PC-3 (cell line): ENCODE measurements at regions not wholly inside any gene's neighbourhood (a gene's known extent, or its start where the extent isn't known, plus 50 kb on each side); places are given as distances from the start of the nearest gene placed in this dataset.

Experiments
- ATAC-seq: fragments of 200-7000 bp; cut with Tn5 transposase; 2 replicates; pipeline ENCODE4 v1.9.1; 2020; ENCODE audit warnings: mild to moderate bottlenecking, moderate library complexity
- BruUV-seq: library from RNA; stranded (reverse); fragments of 400-500 nt; replicated peaks from 2 replicates; lab custom pipeline; 2021; lab: Mats Ljungman, UMichigan
- CTCF ChIA-PET: fragments of 300-600 bp; sonication (Branson Sonifier 250); formaldehyde crosslinking; loops from one replicate; lab custom pipeline; 2022; ENCODE audit warnings: antibody characterized with exemption; lab: Charles Lee
- POLR2A ChIA-PET: fragments of 300-600 bp; sonication (Branson Sonifier 250); formaldehyde crosslinking; loops from one replicate; lab custom pipeline; 2022; ENCODE audit warnings: antibody characterized with exemption; ENCODE audit not compliant: unreplicated experiment; lab: Charles Lee
- DNase-seq: peaks from one replicate; pipeline ENCODE4 v3.0.0-alpha.2; 2015
- H2AFZ ChIP-seq: fragments of 300-600 bp; sonication (generic); 2 replicates; pipeline ENCODE4 v1.6.0; 2016; ENCODE audit warnings: antibody characterized with exemption, low read length
- H3F3A ChIP-seq: fragments of 300-600 bp; sonication (generic); one replicate; pipeline ENCODE4 v1.6.0; 2017; ENCODE audit warnings: antibody characterized with exemption, low read length, control low read depth, mild to moderate bottlenecking; ENCODE audit not compliant: unreplicated experiment
- H3K27ac ChIP-seq: fragments of 300-600 bp; sonication (generic); 2 replicates; pipeline ENCODE4 v1.5.1; 2016; ENCODE audit warnings: mild to moderate bottlenecking, low read length
- H3K27me3 ChIP-seq: fragments of 300-600 bp; sonication (generic); 2 replicates; pipeline ENCODE4 v1.6.1; 2016; ENCODE audit warnings: low read length, mixed read lengths
- H3K36me3 ChIP-seq: fragments of 300-600 bp; sonication (generic); 2 replicates; pipeline ENCODE4 v1.6.1; 2016; ENCODE audit warnings: low read depth, mixed run types, low read length, mixed read lengths
- H3K4me1 ChIP-seq: fragments of 300-600 bp; sonication (generic); 2 replicates; pipeline ENCODE4 v1.5.1; 2016; ENCODE audit warnings: low read length; ENCODE audit not compliant: insufficient read depth
- H3K4me2 ChIP-seq: fragments of 300-600 bp; sonication (generic); 2 replicates; pipeline ENCODE4 v1.6.0; 2016; ENCODE audit warnings: low read length
- H3K4me3 ChIP-seq: fragments of 300-600 bp; sonication (generic); 2 replicates; pipeline ENCODE4 v1.5.1; 2016; ENCODE audit warnings: mild to moderate bottlenecking, low read length, mixed read lengths
- H3K79me2 ChIP-seq: fragments of 300-600 bp; sonication (generic); 2 replicates; pipeline ENCODE4 v1.6.1; 2017; ENCODE audit warnings: low read length, mixed read lengths
- H3K9ac ChIP-seq: fragments of 300-600 bp; sonication (generic); 2 replicates; pipeline ENCODE4 v1.6.0; 2016; ENCODE audit warnings: mild to moderate bottlenecking, low read length
- H3K9me2 ChIP-seq: fragments of 300-600 bp; sonication (generic); replicated peaks from 2 replicates; pipeline ENCODE4 v1.6.1; 2016; ENCODE audit warnings: mixed run types, low read length, mixed read lengths
- H3K9me3 ChIP-seq: fragments of 300-600 bp; sonication (generic); 2 replicates; pipeline ENCODE4 v1.6.1; 2016; ENCODE audit warnings: low read length, mixed read lengths
- H4K20me1 ChIP-seq: fragments of 300-600 bp; sonication (generic); 2 replicates; pipeline ENCODE4 v1.6.1; 2016; ENCODE audit warnings: low read length, mixed read lengths
- CTCF ChIP-seq: fragments of 300-600 bp; sonication (generic); conservative IDR thresholded peaks from 2 replicates; pipeline ENCODE4 v1.5.1; 2017; ENCODE audit warnings: antibody characterized with exemption, low read depth, mild to moderate bottlenecking, low read length
- EZH2 ChIP-seq: fragments of 300-600 bp; sonication (generic); IDR thresholded peaks from one replicate; pipeline ENCODE4 v1.6.1; 2017; ENCODE audit warnings: antibody characterized with exemption, mild to moderate bottlenecking, low read length; ENCODE audit not compliant: unreplicated experiment
- EZH2phosphoT487 ChIP-seq: fragments of 300-600 bp; sonication (generic); IDR thresholded peaks from 2 replicates; pipeline ENCODE4 v1.6.1; 2018; ENCODE audit warnings: mild to moderate bottlenecking, antibody characterized with exemption, low read length, borderline replicate concordance
- intact Hi-C: fragments of 100-400 bp; cut with micrococcal nuclease; formaldehyde crosslinking; loops from 2 replicates; pipeline ENCODE4 v1.9.0; 2023

DNA sequence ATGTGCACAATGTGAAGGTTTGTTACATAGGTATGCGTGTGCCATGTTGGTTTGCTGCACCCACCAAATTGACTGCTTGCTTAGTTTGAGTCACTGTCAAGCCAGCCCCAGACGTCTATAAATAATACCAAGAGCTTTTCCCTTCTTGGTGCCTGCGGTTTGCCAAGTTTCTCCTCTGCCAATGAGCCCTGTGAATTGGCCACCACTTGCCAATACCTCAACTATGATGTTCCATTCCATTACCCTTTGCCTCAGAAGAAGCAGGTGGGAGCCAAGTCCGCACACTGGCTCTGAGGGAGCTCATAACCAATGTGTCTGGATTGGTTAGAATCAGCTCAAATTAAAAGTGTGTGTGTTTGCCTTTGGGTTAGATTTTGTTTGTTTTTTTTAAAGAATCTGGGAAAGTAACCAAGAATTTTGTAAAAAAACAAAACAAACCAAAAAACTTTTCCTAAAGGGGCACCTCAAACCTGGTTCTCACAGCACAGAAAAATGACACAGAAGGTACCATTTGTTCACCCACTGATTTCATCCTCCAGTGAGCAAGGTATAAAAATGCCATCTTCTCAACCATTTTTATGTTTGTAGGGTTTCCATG is 209.3 kb upstream of the PRNP start:
- Histone ChIP-seq H3K27ac (no peak overlapping the region), H3F3A (no peaks in the 10 kb centered on the region), H3K79me2 (no peaks in the 10 kb centered on the region), H3K36me3 (no peaks in the 10 kb centered on the region), H3K4me1 (peaks cover 10% of the 10 kb centered on the region), H3K4me3 (no peak overlapping the region), H3K27me3 (no peaks in the 10 kb centered on the region), H3K9me3 (no peaks in the 10 kb centered on the region), H3K4me2 (no peak overlapping the region), H3K9me2 (no peaks in the 10 kb centered on the region; the same call in 1 of the 2 replicates), H4K20me1 (no peaks in the 10 kb centered on the region), H2AFZ (no peak overlapping the region), H3K9ac (no peak overlapping the region)
- peak; percentile 31; the same call in 1 of the 2 replicates for ATAC-seq
- BruUV-seq = no TSS peak
- no peak for TF ChIP-seq CTCF
- no peak for TF ChIP-seq EZH2phosphoT487
- no peak for TF ChIP-seq EZH2
- intact Hi-C loops = no loop called here
- CTCF ChIA-PET = no interaction called here
- POLR2A ChIA-PET = no interaction called here
- DNase-seq = no peak

DNA sequence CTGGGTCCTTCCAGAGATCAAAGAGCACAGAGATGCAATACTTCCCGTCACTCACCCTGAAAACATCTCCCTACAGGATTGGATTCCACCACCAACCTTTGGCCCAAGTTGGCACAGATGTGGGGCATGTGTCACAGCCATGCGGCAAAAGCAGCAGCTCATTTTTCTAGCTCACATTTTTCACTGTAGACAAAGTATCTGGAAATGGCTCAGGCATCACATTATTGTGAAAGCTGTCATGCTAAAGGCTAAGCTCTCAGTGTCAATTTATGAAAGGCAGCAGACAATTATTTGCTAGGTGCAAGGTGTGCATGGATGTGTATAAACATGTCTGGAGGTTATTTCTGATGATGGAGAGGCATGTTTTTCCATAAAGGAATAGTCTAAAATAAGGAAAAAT is 213.3 kb upstream of the PRNP start:
- no peak overlapping the region for H2AFZ ChIP-seq
- no peaks in the 10 kb centered on the region for H3K27me3 ChIP-seq
- H3K4me3 ChIP-seq = no peak overlapping the region
- intact Hi-C loops = no loop called here
- TF ChIP-seq EZH2 (no peak), EZH2phosphoT487 (no peak), CTCF (no peak)
- POLR2A ChIA-PET = no interaction called here
- CTCF ChIA-PET = no interaction called here
- BruUV-seq = no TSS peak
- H3K4me1 ChIP-seq = peaks cover 25% of the 10 kb centered on the region
- no peaks in the 10 kb centered on the region for H3K9me3 ChIP-seq
- peak; percentile 61 for DNase-seq
- H4K20me1 ChIP-seq = no peaks in the 10 kb centered on the region
- ATAC-seq = no peak
- H3K4me2 ChIP-seq = no peak overlapping the region
- H3K9ac ChIP-seq = no peak overlapping the region
- H3K79me2 ChIP-seq = no peaks in the 10 kb centered on the region
- no peaks in the 10 kb centered on the region for H3K9me2 ChIP-seq
- no peaks in the 10 kb centered on the region for H3K36me3 ChIP-seq
- no peaks in the 10 kb centered on the region for H3F3A ChIP-seq
- H3K27ac ChIP-seq = no peak overlapping the region

- CTCF ChIA-PET = no interaction called here
- Histone ChIP-seq H3K9me3 (no peaks in the 10 kb centered on the region), H3K4me3 (no peak overlapping the region), H3K9ac (no peak overlapping the region), H3K9me2 (no peaks in the 10 kb centered on the region), H4K20me1 (no peaks in the 10 kb centered on the region), H3K79me2 (no peaks in the 10 kb centered on the region), H3K36me3 (no peaks in the 10 kb centered on the region), H3F3A (no peaks in the 10 kb centered on the region), H3K4me1 (peaks cover 31% of the 10 kb centered on the region), H3K27ac (no peak overlapping the region), H3K27me3 (no peaks in the 10 kb centered on the region), H3K4me2 (no peak overlapping the region), H2AFZ (no peak overlapping the region)
- POLR2A ChIA-PET = no interaction called here
- ATAC-seq (no peak), DNase-seq (no peak)
- TF ChIP-seq EZH2phosphoT487 = no peak
- no peak for TF ChIP-seq EZH2
- intact Hi-C loops = no loop called here
- BruUV-seq = no TSS peak
These were observed 215.0 kb upstream of the PRNP start for GRCh38 chr20:4471221-4471620.
